VCaP (cell line): ENCODE measurements at regions not wholly inside any gene's neighbourhood (a gene's known extent, or its start where the extent isn't known, plus 50 kb on each side); places are given as distances from the start of the nearest gene placed in this dataset.
"Not testable (repeated sequence)": the region's sequence is repeated elsewhere in the genome, so short reads cannot be mapped to it uniquely, and the experiment has no call there.

Experiments used
- H3K27ac ChIP-seq: fragments of 450-650 bp; 2 replicates; pipeline ENCODE4 v1.5.1; 2017
- TF ChIP-seq, protein P1 (sequence below): fragments of 450-650 bp; conservative IDR thresholded peaks from 2 replicates; pipeline ENCODE4 v1.5.1; 2017; ENCODE audit warnings: mild to moderate bottlenecking, moderate library complexity

DNA sequence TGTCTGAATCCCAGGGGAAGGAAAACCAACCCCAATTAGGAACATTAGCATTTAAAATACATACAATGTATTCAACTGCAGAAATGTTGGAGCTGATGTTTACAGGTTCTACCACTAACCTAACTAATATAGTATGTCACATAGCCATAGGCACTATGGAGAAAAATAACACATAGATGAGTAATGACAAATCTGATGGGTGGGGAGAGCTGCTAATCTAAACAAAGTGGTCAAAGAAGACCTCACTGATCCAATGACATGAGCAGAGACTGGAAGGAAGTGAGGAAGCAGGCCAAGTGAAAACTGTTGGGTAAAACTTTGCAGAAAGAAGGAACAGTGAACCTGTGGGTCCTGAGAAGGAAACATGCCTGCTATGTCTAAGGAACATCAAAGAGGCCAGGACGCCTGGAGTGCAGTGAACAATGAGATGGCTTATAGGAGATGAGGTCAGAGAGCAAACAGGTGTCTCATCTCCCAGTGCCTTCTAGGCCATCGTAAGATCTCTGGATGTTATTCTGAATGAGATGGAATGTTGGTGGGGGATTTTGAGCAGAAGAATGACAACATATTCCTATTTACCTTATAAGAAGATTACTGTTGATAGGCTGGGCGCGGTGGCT is 135.7 kb downstream of the ALDH8A1 start:
- no peak overlapping the region for H3K27ac ChIP-seq
- TF ChIP-seq, protein P1, sequence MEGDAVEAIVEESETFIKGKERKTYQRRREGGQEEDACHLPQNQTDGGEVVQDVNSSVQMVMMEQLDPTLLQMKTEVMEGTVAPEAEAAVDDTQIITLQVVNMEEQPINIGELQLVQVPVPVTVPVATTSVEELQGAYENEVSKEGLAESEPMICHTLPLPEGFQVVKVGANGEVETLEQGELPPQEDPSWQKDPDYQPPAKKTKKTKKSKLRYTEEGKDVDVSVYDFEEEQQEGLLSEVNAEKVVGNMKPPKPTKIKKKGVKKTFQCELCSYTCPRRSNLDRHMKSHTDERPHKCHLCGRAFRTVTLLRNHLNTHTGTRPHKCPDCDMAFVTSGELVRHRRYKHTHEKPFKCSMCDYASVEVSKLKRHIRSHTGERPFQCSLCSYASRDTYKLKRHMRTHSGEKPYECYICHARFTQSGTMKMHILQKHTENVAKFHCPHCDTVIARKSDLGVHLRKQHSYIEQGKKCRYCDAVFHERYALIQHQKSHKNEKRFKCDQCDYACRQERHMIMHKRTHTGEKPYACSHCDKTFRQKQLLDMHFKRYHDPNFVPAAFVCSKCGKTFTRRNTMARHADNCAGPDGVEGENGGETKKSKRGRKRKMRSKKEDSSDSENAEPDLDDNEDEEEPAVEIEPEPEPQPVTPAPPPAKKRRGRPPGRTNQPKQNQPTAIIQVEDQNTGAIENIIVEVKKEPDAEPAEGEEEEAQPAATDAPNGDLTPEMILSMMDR = no peak

DNA sequence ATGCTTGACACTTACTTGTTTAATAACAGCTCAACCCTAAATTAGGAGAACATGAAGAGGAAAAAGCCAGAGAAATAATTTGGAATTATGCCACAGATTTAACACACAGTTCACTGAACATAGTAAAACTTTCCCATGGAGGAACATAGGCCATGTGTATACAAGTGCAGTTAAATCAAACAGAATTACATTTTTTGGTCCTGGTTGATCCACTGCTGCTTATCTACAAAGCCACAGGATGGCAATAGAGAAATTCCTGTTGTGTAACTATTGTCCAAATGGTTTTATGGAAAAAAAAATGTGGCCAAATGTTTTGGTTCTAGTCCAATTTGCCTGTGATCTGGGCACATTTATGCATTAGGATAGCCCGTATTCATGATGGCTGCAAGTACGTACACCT is 136.8 kb downstream of the ALDH8A1 start:
- H3K27ac ChIP-seq = no peak overlapping the region
- TF ChIP-seq, protein P1 = no peak

DNA sequence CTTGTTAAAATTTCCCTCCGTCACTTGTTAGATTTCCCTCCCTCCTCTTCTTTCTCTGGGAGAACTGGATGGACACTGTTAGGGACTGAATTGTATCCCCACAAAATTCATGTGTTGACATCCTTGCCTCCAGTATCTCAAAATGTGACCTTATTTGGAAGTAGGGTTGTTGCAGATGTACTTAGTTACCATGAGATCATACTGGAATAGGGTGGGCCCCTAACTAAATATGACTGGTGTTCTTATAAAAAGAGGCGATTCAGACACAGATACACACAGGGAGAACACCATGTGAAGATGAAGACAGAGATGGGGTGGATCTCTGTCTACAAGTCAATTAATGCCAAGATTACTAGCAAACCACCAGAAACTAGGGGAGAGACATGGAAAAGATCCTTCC is 139.5 kb downstream of the ALDH8A1 start:
- TF ChIP-seq, protein P1 = no peak
- H3K27ac ChIP-seq = no peak overlapping the region

DNA sequence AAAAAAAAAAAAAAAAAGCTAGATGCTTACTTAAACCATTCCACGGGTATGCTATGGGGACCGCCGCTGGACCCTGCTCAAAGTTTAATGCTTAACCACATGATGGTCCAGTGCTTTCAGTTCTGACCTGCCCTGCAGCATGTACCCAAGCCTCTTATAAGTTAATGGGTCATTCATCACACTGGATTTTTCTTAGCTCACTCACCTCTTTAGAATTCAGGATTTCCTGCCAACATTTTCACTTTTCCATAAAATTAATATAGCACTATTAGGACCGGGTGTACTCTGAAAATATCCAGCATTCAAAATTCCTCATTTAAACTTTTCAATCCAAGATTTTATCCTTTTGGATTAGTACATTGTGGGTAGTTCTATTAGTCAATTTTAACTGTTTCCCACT is 140.8 kb downstream of the ALDH8A1 start:
- H3K27ac ChIP-seq = no peak overlapping the region
- TF ChIP-seq, protein P1 = no peak

DNA sequence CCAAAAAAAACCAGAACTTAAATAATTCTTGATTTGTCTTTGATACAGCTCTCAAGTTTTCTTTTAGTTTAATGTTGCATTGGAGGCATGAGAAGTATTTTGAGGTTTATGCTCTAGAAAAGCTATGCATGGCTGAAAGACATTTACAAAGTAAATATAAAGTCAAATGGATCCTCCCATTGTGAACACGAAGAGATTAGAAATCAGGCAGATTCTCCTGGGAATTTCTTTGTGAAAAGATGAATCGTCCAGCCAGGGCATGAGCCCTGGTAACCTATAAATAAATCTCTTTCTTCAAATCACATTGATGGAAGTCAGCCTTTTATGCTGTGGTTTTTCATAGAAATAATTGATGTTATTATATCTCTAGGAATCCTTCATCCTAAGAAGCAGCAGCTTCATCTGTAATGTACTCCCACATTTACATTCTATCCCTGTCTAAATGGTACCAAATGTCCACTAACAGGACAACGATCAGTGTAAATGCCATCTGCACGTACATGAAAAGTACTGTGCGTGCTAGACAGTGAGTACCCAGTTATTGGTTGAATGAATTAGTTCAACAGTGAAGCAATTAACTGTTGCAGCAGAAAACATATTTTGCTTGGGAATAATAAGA is 143.6 kb downstream of the ALDH8A1 start:
- TF ChIP-seq, protein P1 = no peak
- no peak overlapping the region for H3K27ac ChIP-seq

DNA sequence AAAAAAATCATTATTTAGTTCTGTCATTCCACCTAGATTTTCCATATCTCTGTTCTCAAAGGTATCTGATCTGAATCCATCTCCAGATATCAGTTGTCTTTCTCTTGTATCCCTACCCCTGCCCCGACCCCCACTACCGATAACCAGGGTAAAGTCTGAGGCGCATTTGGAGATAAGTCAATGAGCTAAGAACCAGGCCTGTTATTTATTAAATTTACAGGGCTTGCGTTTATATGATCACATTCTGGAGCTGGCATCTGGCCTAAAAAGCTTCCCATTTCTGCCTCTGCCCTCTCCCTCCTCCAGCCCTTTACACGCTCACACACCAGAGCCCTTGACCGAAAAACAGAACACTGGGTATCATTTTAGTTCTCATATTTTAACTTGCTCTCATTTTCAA is 144.7 kb downstream of the ALDH8A1 start:
- TF ChIP-seq, protein P1 = no peak
- H3K27ac ChIP-seq = no peak overlapping the region

DNA sequence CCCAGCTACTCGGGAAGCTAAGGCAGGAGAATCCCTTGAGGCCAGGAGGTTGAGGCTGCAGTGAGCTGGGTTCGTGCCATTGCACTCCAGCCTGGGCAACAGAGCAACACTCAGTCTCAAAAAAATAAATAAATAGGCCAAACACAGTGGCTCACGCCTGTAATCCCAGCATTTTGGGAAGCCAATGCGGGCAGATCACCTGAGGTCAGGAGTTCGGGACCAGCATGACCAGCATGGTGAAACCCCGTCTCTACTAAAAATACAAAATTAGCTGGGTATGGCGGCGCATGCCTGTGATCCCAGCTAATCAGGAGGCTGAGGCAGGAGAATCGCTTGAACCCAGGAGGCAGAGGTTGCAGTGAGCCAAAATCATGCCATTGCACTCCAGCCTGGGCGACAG is 145.6 kb downstream of the ALDH8A1 start:
- not testable (repeated sequence) for H3K27ac ChIP-seq

DNA sequence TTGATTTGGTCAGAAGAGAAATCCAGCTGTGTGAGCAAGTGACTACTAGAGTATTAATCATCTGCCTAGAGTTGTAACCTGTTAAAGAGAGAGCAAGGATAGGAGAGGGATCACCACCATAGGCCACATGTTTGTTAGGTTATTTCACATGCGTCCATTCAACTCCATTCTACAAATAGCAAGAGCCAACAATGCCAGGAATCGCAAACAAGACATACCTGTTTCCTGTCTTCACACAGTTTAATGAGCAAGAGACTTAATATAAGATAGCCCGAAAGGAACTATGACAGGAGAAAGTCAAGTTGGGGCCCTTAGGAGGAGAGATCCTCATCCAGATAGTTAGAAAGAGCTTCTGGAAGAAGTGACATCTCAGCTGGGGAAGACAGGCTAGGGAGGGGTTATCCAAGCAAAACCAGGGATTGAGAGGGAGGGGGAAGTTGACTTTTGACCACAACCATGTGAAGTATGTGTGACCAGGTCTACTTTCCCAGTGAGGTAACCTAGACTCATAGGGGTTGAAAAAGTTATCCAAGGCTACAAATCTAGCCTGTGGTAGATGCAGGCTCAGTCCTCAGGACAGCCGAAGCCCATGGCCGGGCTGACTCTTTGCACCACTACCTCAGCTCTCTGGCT is 147.4 kb downstream of the ALDH8A1 start:
- TF ChIP-seq, protein P1 = no peak
- no peak overlapping the region for H3K27ac ChIP-seq
